ENCODE measurements at regions not wholly inside any gene's neighbourhood (a gene's known extent, or its start where the extent isn't known, plus 50 kb on each side); places are given as distances from the start of the nearest gene placed in this dataset.
A peak's percentile ranks its signal among the peaks of the same experiment; 100 is the strongest.

- H3K4me3 Mint-ChIP-seq, result no peak overlapping the region
- H3K27ac Mint-ChIP-seq, result no peak overlapping the region
- DNase-seq, result no peak
- peaks cover 10% of the 10 kb centered on the region for H3K4me1 Mint-ChIP-seq
- no peaks in the 10 kb centered on the region for H3K27me3 Mint-ChIP-seq
- H3K36me3 Mint-ChIP-seq, result no peaks in the 10 kb centered on the region
- H3K9me3 Mint-ChIP-seq, result peaks cover 2% of the 10 kb centered on the region
Observed at GRCh38 chr10:4081685-4082111, 296.7 kb upstream of the KLF6 start.

- Mint-ChIP-seq H3K4me3 (no peak overlapping the region), H3K27ac (no peak overlapping the region), H3K9me3 (peaks cover 2% of the 10 kb centered on the region), H3K36me3 (no peaks in the 10 kb centered on the region), H3K27me3 (no peaks in the 10 kb centered on the region), H3K4me1 (peaks cover 10% of the 10 kb centered on the region)
- DNase-seq, result no peak
Observed at GRCh38 chr10:4080225-4080805, 295.3 kb upstream of the KLF6 start.

GRCh38 chr10:4079803-4080202 is 294.8 kb upstream of the KLF6 start:
- Mint-ChIP-seq H3K9me3 (peaks cover 2% of the 10 kb centered on the region), H3K4me1 (peaks cover 15% of the 10 kb centered on the region), H3K36me3 (no peaks in the 10 kb centered on the region), H3K27me3 (no peaks in the 10 kb centered on the region), H3K27ac (no peak overlapping the region), H3K4me3 (no peak overlapping the region)
- DNase-seq, result no peak

GRCh38 chr10:4077804-4078203 is 292.8 kb upstream of the KLF6 start:
- H3K4me1 Mint-ChIP-seq, result peaks cover 18% of the 10 kb centered on the region
- no peaks in the 10 kb centered on the region for H3K36me3 Mint-ChIP-seq
- H3K9me3 Mint-ChIP-seq, result peaks cover 2% of the 10 kb centered on the region
- no peaks in the 10 kb centered on the region for H3K27me3 Mint-ChIP-seq
- no peak for DNase-seq
- no peak overlapping the region for H3K27ac Mint-ChIP-seq
- no peak overlapping the region for H3K4me3 Mint-ChIP-seq

GRCh38 chr10:4076983-4077382 is 292.0 kb upstream of the KLF6 start:
- H3K4me3 Mint-ChIP-seq, result no peak overlapping the region
- peaks cover 18% of the 10 kb centered on the region for H3K4me1 Mint-ChIP-seq
- no peaks in the 10 kb centered on the region for H3K27me3 Mint-ChIP-seq
- H3K27ac Mint-ChIP-seq, result no peak overlapping the region
- no peaks in the 10 kb centered on the region for H3K36me3 Mint-ChIP-seq
- DNase-seq, result no peak
- H3K9me3 Mint-ChIP-seq, result peaks cover 2% of the 10 kb centered on the region

GRCh38 chr10:4075443-4075842 is 290.4 kb upstream of the KLF6 start:
- Mint-ChIP-seq H3K36me3 (no peaks in the 10 kb centered on the region), H3K4me1 (peaks cover 15% of the 10 kb centered on the region), H3K27ac (no peak overlapping the region), H3K4me3 (no peak overlapping the region), H3K9me3 (peaks cover 2% of the 10 kb centered on the region), H3K27me3 (no peaks in the 10 kb centered on the region)
- DNase-seq, result no peak

GRCh38 chr10:4074545-4075407 is 289.8 kb upstream of the KLF6 start:
- no peaks in the 10 kb centered on the region for H3K27me3 Mint-ChIP-seq

GRCh38 chr10:4073912-4074311 is 288.9 kb upstream of the KLF6 start:
- Mint-ChIP-seq H3K36me3 (no peaks in the 10 kb centered on the region), H3K27me3 (no peaks in the 10 kb centered on the region), H3K4me3 (no peak overlapping the region), H3K4me1 (peaks cover 9% of the 10 kb centered on the region), H3K9me3 (no peaks in the 10 kb centered on the region), H3K27ac (no peak overlapping the region)
- DNase-seq, result no peak

More at GRCh38 chr10:4074545-4075407, 289.8 kb upstream of the KLF6 start:
- peaks cover 9% of the 10 kb centered on the region for H3K4me1 Mint-ChIP-seq
- no peaks in the 10 kb centered on the region for H3K36me3 Mint-ChIP-seq
- peaks cover 1% of the 10 kb centered on the region for H3K9me3 Mint-ChIP-seq
- DNase-seq, result no peak
- H3K27ac Mint-ChIP-seq, result no peak overlapping the region
- no peak overlapping the region for H3K4me3 Mint-ChIP-seq

- Mint-ChIP-seq H3K4me1 (peaks cover 14% of the 10 kb centered on the region), H3K36me3 (no peaks in the 10 kb centered on the region), H3K27me3 (no peaks in the 10 kb centered on the region), H3K9me3 (no peaks in the 10 kb centered on the region), H3K27ac (no peak overlapping the region), H3K4me3 (no peak overlapping the region)
- DNase-seq, result no peak
Observed at GRCh38 chr10:4070921-4071660, 286.1 kb upstream of the KLF6 start.

- H3K4me1 Mint-ChIP-seq, result peaks cover 12% of the 10 kb centered on the region
- H3K4me3 Mint-ChIP-seq, result no peak overlapping the region
Observed at GRCh38 chr10:4070184-4070583, 285.2 kb upstream of the KLF6 start.

GRCh38 chr10:4069491-4069890 is 284.5 kb upstream of the KLF6 start:
- Mint-ChIP-seq H3K4me1 (peaks cover 6% of the 10 kb centered on the region), H3K9me3 (no peaks in the 10 kb centered on the region), H3K4me3 (no peak overlapping the region), H3K27ac (no peak overlapping the region), H3K36me3 (no peaks in the 10 kb centered on the region), H3K27me3 (no peaks in the 10 kb centered on the region)
- DNase-seq, result no peak

More at GRCh38 chr10:4070184-4070583, 285.2 kb upstream of the KLF6 start:
- Mint-ChIP-seq H3K9me3 (no peaks in the 10 kb centered on the region), H3K27ac (no peak overlapping the region), H3K27me3 (no peaks in the 10 kb centered on the region), H3K36me3 (no peaks in the 10 kb centered on the region)
- DNase-seq, result no peak

GRCh38 chr10:4068629-4069028 is 283.6 kb upstream of the KLF6 start:
- DNase-seq, result no peak
- Mint-ChIP-seq H3K27me3 (no peaks in the 10 kb centered on the region), H3K4me3 (no peak overlapping the region), H3K4me1 (peaks cover 5% of the 10 kb centered on the region), H3K9me3 (no peaks in the 10 kb centered on the region), H3K36me3 (no peaks in the 10 kb centered on the region), H3K27ac (no peak overlapping the region)

GRCh38 chr10:4067931-4068561 is 283.0 kb upstream of the KLF6 start:
- H3K9me3 Mint-ChIP-seq, result no peaks in the 10 kb centered on the region

GRCh38 chr10:4067531-4067930 is 282.5 kb upstream of the KLF6 start:
- no peak overlapping the region for H3K4me3 Mint-ChIP-seq
- no peaks in the 10 kb centered on the region for H3K27me3 Mint-ChIP-seq
- no peaks in the 10 kb centered on the region for H3K36me3 Mint-ChIP-seq
- H3K9me3 Mint-ChIP-seq, result no peaks in the 10 kb centered on the region
- no peak overlapping the region for H3K27ac Mint-ChIP-seq
- H3K4me1 Mint-ChIP-seq, result peaks cover 5% of the 10 kb centered on the region
- DNase-seq, result peak; percentile 29

More at GRCh38 chr10:4067931-4068561, 283.0 kb upstream of the KLF6 start:
- Mint-ChIP-seq H3K4me3 (no peak overlapping the region), H3K4me1 (peaks cover 5% of the 10 kb centered on the region), H3K36me3 (no peaks in the 10 kb centered on the region), H3K27ac (no peak overlapping the region), H3K27me3 (no peaks in the 10 kb centered on the region)
- DNase-seq, result no peak

Data from activated naive CD8-positive, alpha-beta T cell treated with anti-CD3 and anti-CD28 coated beads for 36 hours (primary cell).